ENCODE measurements at regions not wholly inside any gene's neighbourhood (a gene's known extent, or its start where the extent isn't known, plus 50 kb on each side); places are given as distances from the start of the nearest gene placed in this dataset.

- DNase-seq = no peak
Measured at GRCh38 chr2:153189091-153189888, 289.3 kb downstream of the RPRM start.

- no peak for DNase-seq
Measured at GRCh38 chr2:153179808-153180207, 298.8 kb downstream of the RPRM start.

- peak; percentile 55 for DNase-seq
Measured at GRCh38 chr2:153169609-153170008, 309.0 kb downstream of the RPRM start.

GRCh38 chr2:153165021-153165420, 313.5 kb downstream of the RPRM start:
- no peak for DNase-seq

- peak; percentile 24 for DNase-seq
Measured at GRCh38 chr2:153163055-153163454, 315.5 kb downstream of the RPRM start.

- DNase-seq = no peak
Measured at GRCh38 chr2:153156743-153157142, 321.8 kb downstream of the RPRM start.

- no peak for DNase-seq
Measured at GRCh38 chr2:153152036-153152435, 326.5 kb downstream of the RPRM start.

GRCh38 chr2:153145470-153145978, 333.0 kb downstream of the RPRM start:
- no peak for DNase-seq

GRCh38 chr2:153143540-153143939, 335.0 kb downstream of the RPRM start:
- no peak for DNase-seq

GRCh38 chr2:153140498-153140897, 338.1 kb downstream of the RPRM start:
- DNase-seq = no peak

GRCh38 chr2:153138651-153139375, 339.7 kb downstream of the RPRM start:
- DNase-seq = no peak

GRCh38 chr2:153136216-153136615, 342.3 kb downstream of the RPRM start:
- DNase-seq = no peak

- DNase-seq = no peak
Measured at GRCh38 chr2:153134725-153135124, 343.8 kb downstream of the RPRM start.

GRCh38 chr2:153133716-153134115, 344.8 kb downstream of the RPRM start:
- DNase-seq = no peak

- no peak for DNase-seq
Measured at GRCh38 chr2:153132418-153132817, 346.1 kb downstream of the RPRM start.

GRCh38 chr2:153115141-153115540, 363.4 kb downstream of the RPRM start:
- DNase-seq = no peak

- no peak for DNase-seq
Measured at GRCh38 chr2:153110486-153110885, 368.1 kb downstream of the RPRM start.

- no peak for DNase-seq
Measured at GRCh38 chr2:153109793-153110192, 368.8 kb downstream of the RPRM start.

- no peak for DNase-seq
Measured at GRCh38 chr2:153106802-153107477, 371.6 kb downstream of the RPRM start.

GRCh38 chr2:153105829-153106578, 372.6 kb downstream of the RPRM start:
- DNase-seq = no peak

GRCh38 chr2:153101187-153101586, 377.4 kb downstream of the RPRM start:
- no peak for DNase-seq

GRCh38 chr2:153100151-153100550, 378.4 kb downstream of the RPRM start:
- DNase-seq = no peak

GRCh38 chr2:153098073-153098472, 379.7 kb downstream of the ARL6IP6 start:
- no peak for DNase-seq

Measured in RPMI8226 (cell line).